Calu3 (cell line): ENCODE measurements at regions not wholly inside any gene's neighbourhood (a gene's known extent, or its start where the extent isn't known, plus 50 kb on each side); places are given as distances from the start of the nearest gene placed in this dataset.

Experiments used
- BruUV-seq: library from RNA; stranded (reverse); fragments of 400-500 nt; replicated peaks from 2 replicates; lab custom pipeline; 2021; lab: Mats Ljungman, UMichigan
- CTCF ChIA-PET: fragments of 300-600 bp; sonication (Branson Sonifier 250); formaldehyde crosslinking; loops from one replicate; lab custom pipeline; 2022; ENCODE audit warnings: antibody characterized with exemption; lab: Charles Lee
- DNase-seq: peaks from one replicate; pipeline ENCODE4 v3.0.0; 2022
- H3K27ac Mint-ChIP-seq: one replicate; pipeline ENCODE4 v1.8.0; 2022; ENCODE audit warnings: mixed read lengths; ENCODE audit not compliant: unreplicated experiment
- H3K27me3 Mint-ChIP-seq: one replicate; pipeline ENCODE4 v1.8.0; 2022; ENCODE audit warnings: mixed read lengths; ENCODE audit not compliant: unreplicated experiment
- H3K36me3 Mint-ChIP-seq: one replicate; pipeline ENCODE4 v1.8.0; 2022; ENCODE audit warnings: mild to moderate bottlenecking, moderate library complexity, mixed read lengths; ENCODE audit not compliant: insufficient read depth, unreplicated experiment
- H3K4me1 Mint-ChIP-seq: one replicate; pipeline ENCODE4 v1.8.0; 2022; ENCODE audit warnings: mild to moderate bottlenecking, low read depth, mixed read lengths; ENCODE audit not compliant: unreplicated experiment
- H3K4me3 Mint-ChIP-seq: one replicate; pipeline ENCODE4 v1.8.0; 2022; ENCODE audit warnings: mild to moderate bottlenecking, low read depth, moderate library complexity, mixed read lengths; ENCODE audit not compliant: unreplicated experiment
- H3K9me3 Mint-ChIP-seq: one replicate; pipeline ENCODE4 v1.8.0; 2022; ENCODE audit warnings: low read depth, mixed read lengths; ENCODE audit not compliant: unreplicated experiment
- intact Hi-C: fragments of 100-400 bp; cut with micrococcal nuclease; formaldehyde crosslinking; loops from one replicate; pipeline ENCODE4 v1.10.0; 2022; ENCODE audit not compliant: unreplicated experiment
- TF ChIP-seq, protein P1 (sequence below): fragments of 200-600 bp; IDR thresholded peaks from one replicate; pipeline ENCODE4 v1.8.0; 2022; ENCODE audit warnings: antibody characterized with exemption; ENCODE audit not compliant: unreplicated experiment

- CTCF ChIA-PET: interaction anchor here (0.6 to 1.6 kb wide), 22 partner anchors 9 to 359 kb away, joined by 3 to 20 read pairs (median 3); partner anchors contain the start of genes OLFM4 and SUGT1
- no TSS peak for BruUV-seq
- DNase-seq: peak; percentile 83
- H3K27me3 Mint-ChIP-seq: no peaks in the 10 kb centered on the region
- no peak overlapping the region for H3K4me3 Mint-ChIP-seq
- TF ChIP-seq, protein P1, sequence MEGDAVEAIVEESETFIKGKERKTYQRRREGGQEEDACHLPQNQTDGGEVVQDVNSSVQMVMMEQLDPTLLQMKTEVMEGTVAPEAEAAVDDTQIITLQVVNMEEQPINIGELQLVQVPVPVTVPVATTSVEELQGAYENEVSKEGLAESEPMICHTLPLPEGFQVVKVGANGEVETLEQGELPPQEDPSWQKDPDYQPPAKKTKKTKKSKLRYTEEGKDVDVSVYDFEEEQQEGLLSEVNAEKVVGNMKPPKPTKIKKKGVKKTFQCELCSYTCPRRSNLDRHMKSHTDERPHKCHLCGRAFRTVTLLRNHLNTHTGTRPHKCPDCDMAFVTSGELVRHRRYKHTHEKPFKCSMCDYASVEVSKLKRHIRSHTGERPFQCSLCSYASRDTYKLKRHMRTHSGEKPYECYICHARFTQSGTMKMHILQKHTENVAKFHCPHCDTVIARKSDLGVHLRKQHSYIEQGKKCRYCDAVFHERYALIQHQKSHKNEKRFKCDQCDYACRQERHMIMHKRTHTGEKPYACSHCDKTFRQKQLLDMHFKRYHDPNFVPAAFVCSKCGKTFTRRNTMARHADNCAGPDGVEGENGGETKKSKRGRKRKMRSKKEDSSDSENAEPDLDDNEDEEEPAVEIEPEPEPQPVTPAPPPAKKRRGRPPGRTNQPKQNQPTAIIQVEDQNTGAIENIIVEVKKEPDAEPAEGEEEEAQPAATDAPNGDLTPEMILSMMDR: peak; percentile 92
- H3K27ac Mint-ChIP-seq: no peak overlapping the region
- intact Hi-C loops: loop anchor here (2.0 to 10.0 kb wide), 5 partner anchors 116 to 356 kb away; no protein-coding TSS in a partner anchor
- H3K4me1 Mint-ChIP-seq: no peaks in the 10 kb centered on the region
- H3K9me3 Mint-ChIP-seq: no peaks in the 10 kb centered on the region
- no peaks in the 10 kb centered on the region for H3K36me3 Mint-ChIP-seq
Observed at GRCh38 chr13:52968074-52968700, 60.4 kb upstream of the OLFM4 start.

DNA sequence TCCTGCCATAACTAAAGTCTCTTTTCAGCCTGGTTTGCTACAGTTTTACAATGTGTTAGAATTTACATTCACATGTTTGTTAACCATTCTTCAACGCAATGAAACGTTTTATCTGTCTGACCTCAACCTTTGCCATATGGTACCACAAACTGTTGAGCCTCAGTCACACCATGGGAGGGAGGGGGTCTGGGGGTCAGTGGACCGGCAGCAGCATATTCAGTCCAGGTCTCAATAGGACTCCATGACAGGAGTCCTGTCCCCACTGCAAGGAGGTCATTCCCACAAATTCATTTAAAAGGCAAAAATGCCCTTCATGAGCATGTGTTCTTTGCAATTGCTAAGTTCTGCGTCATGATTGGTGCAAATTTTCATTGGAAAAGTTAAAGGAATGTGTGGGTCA, 66.6 kb upstream of the OLFM4 start:
- DNase-seq: no peak
- peaks cover 8% of the 10 kb centered on the region for H3K27me3 Mint-ChIP-seq
- H3K9me3 Mint-ChIP-seq: no peaks in the 10 kb centered on the region
- CTCF ChIA-PET: interaction anchor here (0.6 kb wide), 1 partner anchor 46 kb away, joined by 4 read pairs; no protein-coding TSS in a partner anchor
- intact Hi-C loops: loop anchor here (10.0 kb wide), 2 partner anchors 193 to 257 kb away; no protein-coding TSS in a partner anchor
- no peaks in the 10 kb centered on the region for H3K4me1 Mint-ChIP-seq
- TF ChIP-seq, protein P1: no peak
- no peaks in the 10 kb centered on the region for H3K36me3 Mint-ChIP-seq
- no TSS peak for BruUV-seq
- no peak overlapping the region for H3K27ac Mint-ChIP-seq
- no peak overlapping the region for H3K4me3 Mint-ChIP-seq

DNA sequence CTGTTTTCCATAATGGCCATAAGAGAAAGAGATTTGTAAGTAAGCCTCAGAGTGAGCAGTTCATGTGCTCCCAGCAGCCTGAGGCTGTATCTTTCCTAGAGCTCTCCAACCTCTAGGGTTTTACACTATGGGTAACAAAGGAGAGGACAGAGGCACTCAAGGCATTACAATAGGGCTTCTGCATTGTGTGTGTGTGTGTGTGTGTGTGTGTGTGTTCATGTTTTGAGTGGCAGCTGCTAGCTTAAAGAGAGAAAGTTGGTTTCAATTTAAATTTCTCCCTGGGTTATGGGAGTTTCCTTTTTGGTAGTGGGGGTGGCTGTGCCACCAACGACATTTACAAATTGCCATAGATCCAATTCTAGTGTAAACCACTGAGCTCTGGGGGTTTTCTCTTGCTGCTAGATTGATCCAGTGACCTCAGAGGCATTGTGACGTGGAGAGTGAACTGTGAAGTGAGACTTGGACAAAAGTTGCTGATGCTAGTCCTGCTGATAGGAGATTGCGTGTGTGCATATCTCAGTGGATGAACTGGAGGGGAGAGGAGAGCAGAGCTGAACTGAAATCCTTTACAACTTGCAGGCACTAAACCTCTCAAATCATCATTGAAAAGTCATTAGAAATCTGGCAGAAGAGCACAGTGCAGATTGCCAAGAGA, 67.2 kb upstream of the OLFM4 start:
- Mint-ChIP-seq H3K27ac (no peak overlapping the region), H3K9me3 (no peaks in the 10 kb centered on the region), H3K4me1 (no peaks in the 10 kb centered on the region), H3K36me3 (no peaks in the 10 kb centered on the region), H3K27me3 (peaks cover 8% of the 10 kb centered on the region), H3K4me3 (no peak overlapping the region)
- intact Hi-C loops: loop anchor here (10.0 kb wide), 2 partner anchors 193 to 257 kb away; no protein-coding TSS in a partner anchor
- CTCF ChIA-PET: interaction anchor here (0.6 kb wide), 1 partner anchor 45 kb away, joined by 4 read pairs; no protein-coding TSS in a partner anchor
- no TSS peak for BruUV-seq
- TF ChIP-seq, protein P1: no peak
- DNase-seq: no peak

GRCh38 chr13:52955472-52955874, 73.1 kb upstream of the OLFM4 start:
- TF ChIP-seq, protein P1: no peak
- H3K27ac Mint-ChIP-seq: no peak overlapping the region
- BruUV-seq: no TSS peak
- intact Hi-C loops: no loop called here
- CTCF ChIA-PET: no interaction called here
- H3K36me3 Mint-ChIP-seq: no peaks in the 10 kb centered on the region
- no peak overlapping the region for H3K4me3 Mint-ChIP-seq
- H3K9me3 Mint-ChIP-seq: no peaks in the 10 kb centered on the region
- H3K4me1 Mint-ChIP-seq: no peaks in the 10 kb centered on the region
- DNase-seq: no peak
- no peaks in the 10 kb centered on the region for H3K27me3 Mint-ChIP-seq
